Activated T-cell treated with anti-CD3 and anti-CD28 coated beads, Interleukin-2, amount 50 U/mL, for 48 hours (primary cell): ENCODE measurements at regions not wholly inside any gene's neighbourhood (a gene's known extent, or its start where the extent isn't known, plus 50 kb on each side); places are given as distances from the start of the nearest gene placed in this dataset.
"Not testable (repeated sequence)": the region's sequence is repeated elsewhere in the genome, so short reads cannot be mapped to it uniquely, and the experiment has no call there.

ENCODE experiments used
- DNase-seq, 2 experiments: peaks; one replicate each; pipeline ENCODE4 v3.0.0-alpha.2; 2020

DNA sequence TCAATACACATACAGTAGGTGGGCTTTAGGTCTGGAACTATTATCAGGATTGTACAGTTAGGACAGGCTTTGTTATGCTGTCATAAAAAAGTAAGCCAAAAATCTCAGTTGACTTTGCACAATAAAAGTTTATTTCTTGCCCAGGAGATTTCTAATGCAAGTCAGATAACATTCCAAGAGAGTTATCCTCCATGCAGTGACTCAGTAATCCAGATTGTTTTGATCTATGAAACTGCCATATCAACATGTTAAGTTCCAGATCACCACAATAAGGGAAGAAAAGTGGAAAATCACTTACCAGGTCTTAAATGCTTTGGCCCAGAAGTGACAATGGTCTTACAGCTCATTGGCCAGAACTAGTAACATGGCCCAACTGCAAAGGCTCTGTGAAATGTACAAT, 636.2 kb upstream of the KLF12 start:
- DNase-seq: no peak

DNA sequence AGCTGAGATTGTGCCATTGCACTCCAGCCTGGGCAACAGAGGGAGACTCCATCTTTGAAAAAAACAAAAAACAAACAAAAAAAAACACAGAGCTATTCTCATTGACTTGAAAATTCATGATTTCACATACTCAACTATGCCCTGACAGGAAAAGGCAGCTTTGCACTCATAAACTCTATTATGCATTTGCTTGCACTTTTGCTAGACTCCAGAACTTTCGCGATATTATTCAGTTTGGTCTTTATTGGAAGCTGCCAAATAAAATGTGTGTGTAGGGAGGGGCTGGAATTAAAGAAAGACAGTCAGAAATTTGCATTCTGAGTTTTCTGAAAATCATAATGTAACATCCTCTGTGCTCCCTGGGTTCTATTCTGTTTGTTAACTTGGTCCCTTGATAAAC, 635.1 kb upstream of the KLF12 start:
- DNase-seq: no peak

DNA sequence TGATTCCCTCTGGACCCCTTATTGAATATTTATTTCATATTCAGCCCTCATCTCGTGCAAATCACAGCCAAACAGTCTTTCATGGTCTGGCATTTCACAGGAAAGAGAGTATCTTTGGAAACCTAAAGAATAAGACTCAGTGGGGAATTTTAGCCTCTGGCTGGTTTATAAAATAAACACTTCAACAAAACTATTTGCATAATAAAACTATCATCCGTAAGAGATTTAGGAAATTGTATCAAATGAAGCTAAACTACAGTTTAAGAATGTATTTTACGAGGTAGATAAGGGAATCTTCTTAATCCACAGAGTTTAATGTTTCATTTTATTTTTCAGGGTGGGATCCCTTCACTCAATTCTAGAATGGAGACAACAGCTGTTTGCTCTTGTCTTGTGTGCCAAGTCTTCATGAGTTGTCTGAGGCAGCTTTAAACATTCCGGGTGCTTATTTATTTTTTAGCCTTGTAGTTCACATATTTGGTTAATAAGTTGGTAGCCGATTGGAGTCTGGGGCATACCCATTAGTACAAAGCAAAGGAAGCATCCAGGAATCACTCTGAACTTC, 634.4 kb upstream of the KLF12 start:
- DNase-seq: no peak

DNA sequence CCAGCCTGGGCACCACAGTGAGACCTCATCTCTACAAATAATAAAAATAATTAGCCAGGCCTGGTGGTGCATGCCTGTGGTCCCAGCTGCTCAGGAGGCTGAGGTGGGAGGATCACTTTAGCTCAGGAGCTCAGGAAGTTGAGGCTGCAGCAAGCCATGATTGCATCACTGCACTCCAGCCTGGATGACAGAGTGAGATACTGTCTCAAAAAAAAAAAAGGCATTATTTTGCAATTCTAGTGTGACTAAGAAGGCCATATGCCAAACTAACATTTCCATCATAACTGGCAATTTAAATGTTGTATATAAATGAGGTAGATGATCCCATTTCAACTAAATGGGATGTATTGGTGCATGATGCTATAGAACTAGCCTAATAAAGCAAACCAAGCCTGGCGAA, 632.8 kb upstream of the KLF12 start:
- no peak for DNase-seq

DNA sequence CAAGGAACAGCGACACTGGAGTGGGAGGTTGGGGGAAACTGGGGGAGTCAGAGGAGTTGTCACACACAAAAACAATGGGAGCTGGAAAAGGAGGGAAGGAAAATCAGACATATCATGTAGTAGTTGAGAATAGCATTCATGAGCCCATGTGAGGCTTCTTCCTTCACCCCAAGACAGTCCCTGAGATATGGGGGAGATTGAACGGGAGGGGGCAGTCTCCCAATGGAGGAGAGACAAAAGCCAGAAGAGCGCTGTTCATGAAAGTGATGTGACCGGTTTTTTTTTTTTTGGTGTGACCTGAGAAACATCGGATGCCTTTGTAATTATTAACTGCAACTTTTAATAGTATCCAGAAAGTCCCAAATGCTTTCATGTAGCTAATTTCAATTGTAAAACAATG, 631.8 kb upstream of the KLF12 start:
- DNase-seq: no peak

DNA sequence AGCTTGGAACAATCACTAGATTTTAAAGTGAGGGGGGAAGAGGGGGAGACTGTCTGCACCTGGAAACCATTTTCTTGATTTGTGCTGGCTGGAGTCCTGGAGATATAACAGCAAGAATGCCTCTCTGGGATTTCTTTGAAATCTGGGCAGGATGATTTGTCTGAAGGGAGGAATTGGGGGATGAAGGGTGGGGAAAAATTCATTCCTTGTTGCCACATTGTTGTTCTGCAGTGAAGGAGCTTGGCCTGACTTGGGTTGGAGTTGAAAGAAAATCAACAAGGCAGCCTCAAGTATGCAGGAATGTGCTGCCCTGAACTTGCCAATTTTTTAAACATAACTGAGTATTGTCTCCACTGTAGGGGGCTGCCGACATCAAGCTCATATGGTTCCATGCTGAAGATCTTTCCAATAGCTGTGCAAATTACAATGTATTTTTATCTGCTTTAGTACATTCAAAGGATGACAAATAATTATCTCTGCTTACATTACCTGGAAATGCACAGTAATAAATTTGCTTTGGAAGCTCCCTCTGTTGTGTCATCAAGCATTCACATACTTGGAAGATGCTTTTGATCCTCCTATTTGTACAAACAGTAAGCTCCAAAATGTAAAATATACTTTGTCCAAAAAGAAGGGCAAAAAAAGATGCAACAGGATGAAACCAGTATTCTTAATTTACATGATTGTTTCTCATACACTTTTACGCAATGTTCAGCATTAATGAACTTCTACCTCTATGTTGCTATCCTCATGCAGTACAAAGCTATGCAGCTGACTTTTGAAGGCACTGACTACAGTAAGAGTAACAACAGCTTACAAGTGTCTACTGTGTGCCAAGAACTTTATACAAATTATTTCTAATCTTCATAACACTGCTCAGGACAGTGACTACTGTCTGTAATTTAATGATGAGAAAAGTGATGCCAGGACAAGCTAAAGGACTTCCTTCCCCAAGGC, 627.9 kb upstream of the KLF12 start:
- no peak for DNase-seq

DNA sequence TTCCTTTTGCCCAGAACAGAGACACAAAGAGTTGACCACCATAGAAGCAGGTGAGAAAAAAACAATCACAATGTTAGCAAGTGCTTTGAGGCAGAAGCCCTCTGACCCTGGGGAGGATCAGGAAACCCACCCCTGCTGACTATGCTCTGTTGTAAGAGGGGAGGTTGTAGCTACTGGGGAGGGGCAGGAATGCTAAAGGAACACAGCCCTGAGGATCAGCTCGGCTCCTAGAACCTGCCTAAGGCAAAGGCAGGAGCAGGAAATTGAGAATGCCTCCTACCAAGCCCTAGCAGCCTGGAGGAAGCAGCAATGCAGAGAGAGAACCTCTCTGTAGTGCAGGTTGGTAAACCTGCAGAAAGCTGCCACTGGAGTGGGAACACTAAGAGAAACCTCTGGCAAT, 624.0 kb upstream of the KLF12 start:
- no peak for DNase-seq

DNA sequence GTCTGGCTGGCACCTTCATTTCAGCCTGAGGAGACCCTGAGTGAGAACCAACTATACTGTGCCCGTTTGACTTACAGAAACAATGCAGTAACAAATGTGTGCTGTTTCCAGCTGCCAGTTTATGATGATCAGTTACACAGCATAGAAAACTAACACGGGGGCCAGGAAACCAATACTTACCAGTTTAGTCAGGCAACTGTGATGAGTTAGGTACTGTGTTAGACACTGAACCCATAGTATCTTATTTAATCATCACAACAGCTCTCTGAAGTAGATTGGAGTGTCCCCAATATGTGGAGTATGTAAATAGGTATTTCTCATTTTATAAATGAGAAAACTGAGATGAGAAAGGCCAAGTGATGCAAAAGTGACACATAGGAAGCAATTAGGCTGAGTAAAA, 620.9 kb upstream of the KLF12 start:
- DNase-seq: no peak

DNA sequence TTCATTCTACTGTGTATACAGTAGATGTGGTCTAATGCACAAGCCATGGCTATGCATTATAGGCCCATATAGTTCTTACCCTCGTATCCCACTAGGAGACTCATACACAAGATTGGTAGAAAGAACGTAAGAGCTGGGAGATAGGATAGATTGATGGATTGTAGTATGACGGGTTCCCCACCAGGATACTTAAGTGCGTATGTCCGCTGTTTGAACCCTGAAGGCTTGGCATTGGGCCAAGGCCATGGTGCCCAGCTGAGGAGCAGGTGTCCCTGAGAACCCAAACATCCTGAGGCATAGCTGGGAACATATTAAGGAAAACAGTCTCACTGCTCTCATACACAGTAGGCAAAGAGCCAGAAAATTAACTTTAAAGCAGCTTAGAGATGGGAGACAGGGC, 617.5 kb upstream of the KLF12 start:
- DNase-seq: no peak

DNA sequence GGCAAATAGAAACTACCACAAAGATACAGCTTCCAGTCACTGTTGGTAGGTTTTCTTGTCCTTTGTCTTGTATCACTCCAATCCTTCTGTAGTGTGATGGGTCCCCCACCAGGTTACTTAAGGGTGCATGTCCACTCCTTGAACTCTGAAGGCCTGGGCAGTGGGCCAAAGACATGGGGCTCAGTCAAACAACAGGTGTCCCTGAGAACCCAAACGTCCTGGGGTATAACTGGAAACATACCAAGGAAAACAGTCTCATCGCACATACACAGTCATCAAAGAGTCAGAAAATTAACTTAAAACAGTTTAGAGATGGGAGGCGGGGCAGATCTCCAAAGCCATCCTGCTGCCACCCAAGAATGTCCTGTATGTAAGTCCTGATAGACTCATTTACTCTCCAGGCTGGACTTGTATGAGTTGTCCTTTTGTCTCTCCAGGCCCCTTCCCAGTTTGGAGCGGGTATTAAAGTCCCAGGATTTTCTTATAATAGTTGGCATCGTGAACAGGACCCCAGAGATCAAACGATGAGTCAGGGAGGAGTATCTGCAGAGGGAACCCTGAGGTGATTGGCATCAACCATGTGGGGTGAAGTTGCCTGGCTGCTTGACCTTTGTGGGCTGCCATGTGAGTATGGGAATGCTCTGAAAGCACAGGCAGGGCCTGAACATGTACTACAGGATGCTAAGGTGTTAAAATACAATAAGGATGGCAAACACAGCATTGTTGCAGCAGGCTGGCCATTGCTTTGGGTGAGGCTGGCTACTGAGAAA, 613.2 kb upstream of the KLF12 start:
- no peak for DNase-seq

DNA sequence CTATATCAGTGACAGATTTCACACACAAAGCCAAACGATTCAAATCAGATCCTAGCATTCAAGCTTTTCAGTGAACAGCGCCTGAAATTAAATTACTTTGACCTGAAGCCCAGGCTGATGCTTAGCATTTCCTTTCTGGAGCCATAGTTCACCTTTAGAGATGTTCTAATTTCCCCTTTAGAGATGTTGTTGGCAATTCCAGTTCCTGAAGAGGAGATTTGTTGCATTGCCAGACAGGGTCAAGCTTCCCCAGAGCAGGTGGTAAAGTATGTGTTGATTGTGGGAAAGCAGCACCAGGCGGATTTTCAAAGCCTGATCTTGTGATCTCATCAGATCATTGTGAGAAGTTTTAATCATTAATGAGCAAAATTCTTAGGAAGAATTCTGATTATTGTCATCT, 609.8 kb upstream of the KLF12 start:
- no peak for DNase-seq

DNA sequence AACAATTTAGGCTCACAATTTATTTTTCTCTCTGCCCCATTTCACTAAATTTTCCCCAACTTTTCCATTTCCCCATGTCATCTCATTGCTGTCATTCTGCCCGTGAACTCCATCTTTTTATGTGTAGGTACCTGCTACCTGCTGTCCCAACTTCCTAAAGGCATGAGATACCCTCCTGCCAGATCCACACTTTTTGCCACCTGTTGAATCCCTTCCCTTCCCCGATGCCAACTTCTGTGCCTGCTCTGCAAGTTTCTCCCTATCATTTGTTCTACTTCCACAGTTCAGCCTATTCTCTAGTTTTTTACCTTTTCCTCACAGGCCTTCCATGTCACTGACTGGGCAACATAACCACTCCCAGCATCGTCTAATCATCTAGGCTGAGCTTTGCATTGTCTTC, 607.5 kb upstream of the KLF12 start:
- no peak for DNase-seq

DNA sequence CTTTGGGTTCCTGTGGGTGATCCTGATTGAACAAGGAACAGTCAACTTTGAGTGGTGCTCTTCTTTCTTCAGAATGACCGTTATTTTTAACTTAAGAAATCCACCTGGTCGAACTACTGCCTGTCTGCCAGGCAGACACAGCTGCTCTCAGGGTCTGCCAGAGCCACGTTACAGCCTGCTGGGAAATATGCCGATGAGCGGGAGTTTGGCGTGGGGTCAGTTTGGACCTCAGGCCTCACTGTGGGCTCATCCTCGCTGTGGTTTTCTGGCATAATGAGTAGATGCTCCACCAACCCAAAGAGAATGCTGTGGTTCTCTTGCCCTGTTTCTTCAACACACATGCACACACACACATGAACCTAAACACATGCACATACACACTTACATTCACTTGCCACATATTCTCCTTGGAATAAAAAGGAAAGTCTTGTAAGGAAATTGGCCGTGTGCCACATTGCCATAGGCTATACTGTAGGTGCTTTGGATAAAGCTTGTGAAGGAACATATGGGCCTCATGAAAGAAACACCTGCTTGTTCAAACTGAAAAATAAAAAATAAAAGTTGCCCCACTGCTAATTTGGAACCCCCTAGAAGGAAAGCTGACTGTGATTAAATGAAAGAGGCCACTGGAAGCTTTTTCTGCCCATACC, 598.7 kb upstream of the KLF12 start:
- DNase-seq: no peak

DNA sequence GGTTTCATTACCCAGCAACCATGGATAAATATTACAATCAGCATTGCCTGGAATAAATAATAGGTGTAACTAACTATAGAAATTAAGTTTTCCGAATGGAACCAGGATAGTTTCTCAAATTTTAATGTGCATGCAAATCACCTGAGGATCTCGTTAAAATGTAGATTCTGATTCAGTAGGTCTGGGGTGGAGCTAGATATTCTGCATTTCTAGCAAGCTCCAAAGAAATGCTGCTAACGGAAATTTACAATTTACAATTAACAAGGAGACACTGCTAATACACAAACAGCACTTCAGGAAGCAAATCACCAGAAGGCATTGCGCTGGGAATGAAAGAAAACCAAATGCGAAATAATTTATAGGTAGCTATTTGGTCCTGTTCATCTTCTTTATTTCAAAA, 597.5 kb upstream of the KLF12 start:
- no peak for DNase-seq

DNA sequence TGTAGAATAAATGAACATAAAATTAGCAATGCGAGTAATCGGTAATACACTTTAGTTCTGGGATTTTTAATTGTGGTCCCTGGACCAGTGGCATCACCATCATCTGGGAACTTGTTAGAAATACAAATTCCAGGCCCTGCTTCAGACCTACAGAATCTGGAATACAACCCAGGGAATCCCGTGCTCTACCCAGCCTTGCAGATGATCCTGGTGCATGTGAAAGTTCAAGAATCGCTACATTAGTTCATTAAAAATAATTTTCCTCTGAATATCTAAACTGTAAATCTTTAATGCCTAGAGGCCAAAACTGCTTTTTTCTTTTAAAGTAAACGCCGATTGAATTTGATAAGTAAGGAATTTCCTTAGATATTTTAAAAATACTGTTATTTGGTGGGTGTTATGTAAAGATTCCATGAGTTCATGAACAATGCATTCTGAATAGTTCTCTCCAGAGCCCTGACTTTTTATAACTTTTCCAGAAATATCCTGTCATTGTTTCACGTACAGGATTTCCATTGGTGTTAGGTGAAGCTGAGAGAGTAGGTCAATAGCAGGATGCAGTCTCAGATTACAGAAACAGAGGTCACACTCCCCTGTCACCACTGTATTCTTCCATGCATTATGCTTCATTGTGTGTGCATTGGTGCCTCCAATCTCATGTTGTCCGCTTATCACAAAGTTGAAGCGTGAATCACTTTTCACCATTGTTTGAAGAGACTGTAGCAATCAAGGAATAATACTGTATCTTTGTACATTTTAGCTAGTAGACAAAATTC, 596.5 kb upstream of the KLF12 start:
- no peak for DNase-seq

DNA sequence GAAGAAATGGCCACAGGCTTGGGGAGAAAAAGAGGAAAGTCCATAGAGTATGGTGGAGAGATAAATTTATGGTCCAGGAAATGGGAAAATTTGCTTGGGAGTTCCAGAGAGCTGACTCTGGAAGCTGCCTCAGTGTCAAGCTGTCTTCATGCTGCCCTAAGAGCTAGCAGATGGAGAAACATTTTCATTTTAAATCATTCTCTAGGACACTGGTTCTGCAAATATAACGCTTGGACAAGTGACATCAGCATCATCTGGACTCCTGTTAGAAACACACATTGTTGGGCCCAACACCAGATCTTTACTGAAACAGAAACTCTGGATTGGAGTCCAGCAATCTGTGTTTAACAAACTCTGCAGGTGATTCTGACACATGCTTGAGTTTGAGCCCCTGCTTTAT, 592.0 kb upstream of the KLF12 start:
- no peak for DNase-seq

DNA sequence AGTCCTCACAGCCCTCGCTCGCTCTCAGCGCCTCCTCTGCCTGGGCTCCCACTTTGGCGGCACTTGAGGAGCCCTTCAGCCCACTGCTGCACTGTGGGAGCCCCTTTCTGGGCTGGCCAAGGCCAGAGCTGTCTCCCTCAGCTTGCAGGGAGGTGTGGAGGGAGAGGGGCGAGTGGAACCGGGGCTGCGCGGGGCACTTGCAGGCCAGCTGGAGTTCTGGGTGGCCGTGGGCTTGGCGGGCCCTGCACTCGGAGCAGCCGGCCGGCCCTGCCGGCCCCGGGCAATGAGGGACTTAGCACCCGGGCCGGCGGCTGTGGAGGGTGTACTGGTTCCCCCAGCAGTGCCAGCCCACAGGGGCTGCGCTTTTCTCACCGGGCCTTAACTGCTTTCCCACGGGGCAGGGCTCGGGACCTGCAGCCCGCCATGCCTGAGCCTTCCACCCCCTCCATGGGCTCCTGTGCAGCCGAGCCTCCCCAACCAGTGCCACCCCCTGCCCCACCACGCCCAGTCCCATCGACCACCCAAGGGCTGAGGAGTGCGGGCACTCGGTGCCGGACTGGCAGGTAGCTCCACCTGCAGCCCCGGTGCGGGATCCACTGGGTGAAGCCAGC, 584.1 kb upstream of the KLF12 start:
- not testable (repeated sequence) for DNase-seq

DNA sequence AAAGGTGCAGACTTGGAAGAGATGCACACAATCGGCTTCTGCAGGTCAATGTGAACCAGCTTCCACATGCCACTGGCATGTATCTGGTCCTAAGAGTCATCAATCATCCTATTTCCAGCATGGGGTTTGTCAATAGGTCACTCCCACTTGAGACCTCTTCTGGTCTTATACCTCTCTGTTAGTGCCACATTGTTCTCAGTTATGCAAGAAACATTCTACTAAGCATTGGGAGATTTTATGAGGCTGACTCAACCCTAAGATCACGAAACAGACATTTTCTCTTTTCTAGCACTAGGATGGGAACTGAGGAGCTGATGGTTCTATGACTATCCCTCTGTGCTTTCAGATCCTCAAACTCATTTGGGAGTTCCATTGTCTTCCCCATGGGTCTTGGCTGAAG, 581.5 kb upstream of the KLF12 start:
- no peak for DNase-seq

DNA sequence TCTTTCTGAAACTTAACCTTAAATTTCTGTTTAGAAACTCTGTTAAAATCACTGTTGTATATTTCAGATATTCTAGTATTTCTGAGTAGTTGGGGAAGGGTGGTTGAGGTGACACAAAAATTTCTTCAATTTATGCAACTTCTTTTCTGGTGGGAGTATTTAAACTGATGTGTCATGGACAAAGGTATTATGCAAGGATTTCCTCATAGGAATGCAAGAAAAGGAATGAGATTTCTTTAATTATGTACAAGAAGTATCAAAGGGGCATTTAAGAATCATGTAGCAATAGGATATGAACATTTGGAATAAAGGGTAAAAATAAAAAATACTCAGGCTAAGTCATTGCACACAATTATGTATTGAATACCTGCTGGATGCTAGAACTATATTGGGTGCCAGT, 575.8 kb upstream of the KLF12 start:
- DNase-seq: no peak

DNA sequence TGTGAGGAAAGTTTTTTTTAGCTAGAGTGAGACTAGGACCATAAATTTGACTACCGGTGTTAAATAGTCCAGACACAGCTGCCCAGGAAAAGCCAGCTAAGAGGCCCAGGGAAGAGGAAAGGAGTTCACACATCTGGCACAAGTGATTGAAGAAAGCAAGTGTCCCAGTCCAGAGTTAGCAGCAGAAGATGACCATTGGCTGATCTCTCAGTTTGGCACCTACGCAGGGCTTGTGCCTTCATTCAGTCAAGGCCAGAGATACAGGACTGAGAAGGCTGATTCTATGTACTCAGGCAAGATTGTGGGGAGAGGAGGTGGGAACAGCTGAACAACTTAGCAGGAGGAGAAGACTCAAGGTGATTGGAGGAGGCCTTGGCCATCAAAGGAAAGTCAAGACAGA, 575.0 kb upstream of the KLF12 start:
- no peak for DNase-seq

DNA sequence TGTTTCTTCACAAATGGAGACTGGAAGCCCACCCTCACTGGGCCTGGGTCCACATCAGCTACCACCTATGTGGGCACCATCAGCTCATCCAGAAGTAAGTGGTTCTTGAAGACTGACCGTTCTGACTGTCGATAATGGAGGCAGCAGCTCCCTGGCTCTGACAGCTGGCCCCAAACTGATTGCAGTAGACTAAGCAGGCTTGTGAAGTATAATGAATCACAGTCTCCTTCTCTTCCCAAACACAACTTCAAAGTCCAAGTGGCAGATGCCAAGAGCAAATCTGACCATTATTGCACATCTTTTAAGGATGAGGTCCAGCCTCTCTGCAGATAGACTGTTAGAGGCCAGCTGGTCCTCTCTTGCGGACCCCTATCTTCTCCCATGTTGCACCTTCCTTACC, 574.4 kb upstream of the KLF12 start:
- DNase-seq: no peak

DNA sequence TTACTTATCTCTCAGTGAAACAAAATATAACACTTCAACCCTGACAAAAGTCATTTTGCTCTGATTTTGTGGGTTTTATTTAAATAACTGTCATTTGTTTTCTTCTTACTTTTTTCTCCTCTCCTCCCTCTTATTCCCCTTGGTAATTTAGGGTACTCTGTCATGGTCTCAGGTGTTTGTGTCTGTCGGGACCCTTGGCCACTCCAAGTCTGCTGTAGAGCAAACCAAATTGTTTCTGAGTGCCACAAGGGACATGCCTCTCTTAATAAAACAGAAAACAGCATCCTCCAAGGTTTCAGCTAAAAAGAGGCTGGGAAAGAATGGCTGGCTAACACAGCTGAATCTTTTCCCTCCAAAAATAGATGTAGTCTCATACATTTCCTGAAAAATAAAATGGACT, 573.1 kb upstream of the KLF12 start:
- DNase-seq: no peak
